ENCODE measurements at regions not wholly inside any gene's neighbourhood (a gene's known extent, or its start where the extent isn't known, plus 50 kb on each side); places are given as distances from the start of the nearest gene placed in this dataset.
"Not testable (repeated sequence)": the region's sequence is repeated elsewhere in the genome, so short reads cannot be mapped to it uniquely, and the experiment has no call there.

- DNase-seq (ENCODE audit: extremely low read depth, low read depth): no peak
Measured at GRCh38 chr18:45336448-45336847, 278.8 kb upstream of the SLC14A2 start.

DNA sequence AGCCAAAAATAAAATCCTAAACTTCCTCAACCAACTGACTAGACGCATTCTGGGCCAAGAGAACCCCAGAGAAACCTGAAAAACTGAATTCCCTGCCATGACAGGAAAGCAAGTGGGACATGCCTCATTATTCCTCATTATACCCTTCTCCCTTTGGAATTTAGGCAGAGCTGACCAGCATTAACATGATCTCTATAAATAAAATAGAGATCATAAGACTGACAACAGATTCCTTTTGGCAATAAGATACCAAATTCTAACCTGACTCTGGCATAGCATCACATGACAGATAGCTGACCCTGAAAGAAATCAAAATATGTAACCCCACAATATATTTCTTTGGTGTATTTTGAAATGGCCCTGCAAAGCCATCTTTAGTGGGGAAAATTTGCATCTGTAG is 277.8 kb upstream of the SLC14A2 start:
- no peak for DNase-seq (ENCODE audit: extremely low read depth, low read depth)

DNA sequence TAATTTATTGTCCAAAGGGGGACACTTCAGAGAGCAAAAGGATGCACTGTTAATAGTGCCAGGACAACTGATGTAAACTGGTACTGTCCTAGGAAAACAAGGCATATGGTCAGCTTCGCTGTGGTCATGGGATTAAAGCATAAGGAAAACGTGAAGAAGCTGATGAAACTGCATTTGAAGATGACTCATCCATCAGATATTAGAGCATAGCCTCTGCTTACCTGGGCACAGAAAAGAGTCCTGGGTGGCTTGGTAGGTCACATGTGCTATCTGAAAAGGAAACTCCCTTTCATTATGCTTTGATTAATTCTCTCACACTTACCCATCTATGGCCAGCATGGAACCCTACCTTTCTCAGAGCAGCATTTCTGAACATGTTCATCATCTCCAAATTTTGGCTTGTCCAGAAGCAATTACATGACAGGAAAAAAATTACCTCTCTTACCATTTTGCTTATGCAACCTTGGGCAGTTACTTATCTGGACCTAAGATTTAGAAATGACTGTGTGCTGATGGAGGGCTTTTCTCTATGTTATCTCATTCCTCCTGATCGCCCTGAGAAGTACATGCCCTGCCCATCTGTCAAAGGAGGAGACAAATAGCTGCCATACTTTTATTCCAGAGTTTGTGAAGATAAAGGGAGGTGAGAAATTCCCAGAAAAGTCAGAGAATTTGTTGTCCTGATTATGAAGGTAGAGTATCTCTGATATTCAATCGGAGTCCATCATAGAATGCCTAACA is 275.3 kb upstream of the SLC14A2 start:
- DNase-seq (ENCODE audit: extremely low read depth, low read depth): no peak

GRCh38 chr18:45340884-45341283 is 274.4 kb upstream of the SLC14A2 start:
- no peak for DNase-seq (ENCODE audit: extremely low read depth, low read depth)

DNA sequence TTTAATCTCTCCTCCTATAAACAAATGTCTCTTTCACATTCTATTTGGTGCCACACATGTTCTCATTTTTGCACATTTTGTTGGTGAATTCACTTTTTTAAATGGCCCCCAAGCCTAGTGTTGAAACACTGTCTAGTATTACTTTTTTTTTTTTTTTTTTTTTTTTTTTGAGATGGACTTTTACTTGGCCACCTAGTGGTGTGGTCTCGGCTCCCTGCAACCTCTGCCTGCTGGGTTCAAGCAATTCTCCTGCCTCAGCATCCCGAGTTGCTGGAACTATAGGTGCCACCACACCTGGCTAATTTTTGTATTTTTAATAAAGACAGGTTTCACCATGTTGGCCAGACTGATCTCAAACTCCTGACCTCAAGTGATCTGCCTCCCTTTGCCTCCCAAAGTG is 273.8 kb upstream of the SLC14A2 start:
- no peak for DNase-seq (ENCODE audit: extremely low read depth, low read depth)

GRCh38 chr18:45342166-45342565 is 273.1 kb upstream of the SLC14A2 start:
- DNase-seq (ENCODE audit: extremely low read depth, low read depth): no peak

- no peak for DNase-seq (ENCODE audit: extremely low read depth, low read depth)
Measured at GRCh38 chr18:45342653-45343052, 272.6 kb upstream of the SLC14A2 start.

DNA sequence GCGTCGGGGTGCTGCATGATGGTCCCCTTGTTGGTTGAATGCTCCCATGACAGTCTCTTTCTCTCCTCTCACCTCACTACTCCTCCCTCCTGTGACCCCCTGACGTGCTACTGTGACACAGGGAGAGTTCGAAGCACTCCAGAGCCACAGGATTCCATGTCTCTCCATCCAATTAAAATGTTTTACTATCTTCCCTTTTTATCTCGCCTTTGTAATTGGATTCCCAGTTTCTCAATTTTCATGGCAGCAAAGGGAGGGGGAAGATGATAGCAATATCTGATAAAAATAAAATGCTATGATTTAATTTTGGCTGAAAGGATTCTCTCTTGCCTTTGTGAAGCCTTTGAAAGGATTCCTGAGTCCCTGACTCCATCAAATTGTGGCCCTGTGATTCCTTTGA is 271.9 kb upstream of the SLC14A2 start:
- no peak for DNase-seq (ENCODE audit: extremely low read depth, low read depth)

- not testable (repeated sequence) for DNase-seq (ENCODE audit: extremely low read depth, low read depth)
Measured at GRCh38 chr18:45344680-45345079, 270.6 kb upstream of the SLC14A2 start.

DNA sequence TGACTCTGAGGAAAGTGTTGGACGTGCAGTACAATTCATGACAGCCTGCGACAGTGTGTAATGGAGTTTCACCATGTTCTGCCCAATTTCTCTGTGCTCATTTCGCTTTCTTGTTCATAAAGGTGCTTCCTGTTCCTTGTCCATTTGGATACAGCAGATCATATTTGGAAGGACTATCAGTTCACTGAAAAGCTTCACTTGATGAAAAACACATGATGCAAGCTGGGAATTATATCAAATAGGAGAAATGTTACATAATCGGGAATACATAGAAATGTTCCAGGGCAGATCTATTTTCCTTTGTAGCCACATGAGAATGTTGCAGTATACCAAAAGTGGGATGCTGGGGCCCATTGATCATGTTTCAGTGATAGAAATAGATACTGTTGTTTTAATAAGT is 266.3 kb upstream of the SLC14A2 start:
- DNase-seq (ENCODE audit: extremely low read depth, low read depth): no peak

- no peak for DNase-seq (ENCODE audit: extremely low read depth, low read depth)
Measured at GRCh38 chr18:45349467-45349866, 265.8 kb upstream of the SLC14A2 start.

- DNase-seq (ENCODE audit: extremely low read depth, low read depth): no peak
Measured at GRCh38 chr18:45350404-45351156, 264.7 kb upstream of the SLC14A2 start.

GRCh38 chr18:45352874-45353273 is 262.4 kb upstream of the SLC14A2 start:
- DNase-seq (ENCODE audit: extremely low read depth, low read depth): no peak

DNA sequence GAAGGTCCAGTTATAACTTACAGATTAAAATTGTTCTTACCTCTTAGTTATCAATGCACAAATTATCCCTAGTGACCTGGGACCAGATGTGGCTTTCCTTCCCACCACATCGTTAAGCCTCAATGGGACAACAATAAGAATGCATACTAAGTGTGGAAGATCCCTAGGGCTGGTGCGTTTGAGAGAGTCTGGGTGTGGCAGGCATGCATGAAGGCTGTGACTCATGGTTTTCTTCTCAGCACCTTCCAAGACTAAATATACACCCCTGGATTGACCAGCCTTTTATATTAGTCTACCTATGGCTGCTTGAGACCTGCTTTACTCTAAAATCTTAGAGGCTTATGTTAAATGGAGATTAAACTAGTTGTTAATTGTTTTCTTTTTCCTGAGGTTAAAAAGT is 261.7 kb upstream of the SLC14A2 start:
- DNase-seq (ENCODE audit: extremely low read depth, low read depth): no peak

DNA sequence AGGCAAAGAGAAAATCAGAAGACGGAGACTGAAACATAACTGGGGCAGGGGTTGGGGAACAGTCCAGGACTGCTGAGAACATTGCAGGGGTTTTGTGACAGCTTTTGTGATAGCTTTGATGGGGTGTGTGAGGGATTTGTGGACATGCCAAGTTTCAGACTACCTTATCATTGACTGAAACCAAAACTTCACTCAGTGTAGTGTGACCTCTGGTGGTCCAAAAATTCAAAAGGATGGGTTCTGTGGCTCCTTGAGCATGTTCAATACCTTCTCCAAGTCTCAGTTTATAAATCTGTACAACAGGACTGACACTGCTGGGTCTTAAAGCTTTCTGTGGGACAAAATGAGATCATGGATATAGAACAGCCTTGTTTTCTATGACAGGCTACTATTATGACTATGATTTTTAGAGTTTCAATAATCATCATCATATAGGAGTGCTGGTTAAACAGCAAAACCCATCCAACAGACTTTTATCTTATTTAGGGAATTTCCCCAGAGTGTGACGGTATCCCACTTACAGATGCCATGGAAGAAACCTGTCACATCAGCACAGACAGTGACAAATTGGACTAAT is 259.2 kb upstream of the SLC14A2 start:
- DNase-seq (ENCODE audit: extremely low read depth, low read depth): no peak

GRCh38 chr18:45357686-45358470 is 257.4 kb upstream of the SLC14A2 start:
- DNase-seq (ENCODE audit: extremely low read depth, low read depth): no peak

DNA sequence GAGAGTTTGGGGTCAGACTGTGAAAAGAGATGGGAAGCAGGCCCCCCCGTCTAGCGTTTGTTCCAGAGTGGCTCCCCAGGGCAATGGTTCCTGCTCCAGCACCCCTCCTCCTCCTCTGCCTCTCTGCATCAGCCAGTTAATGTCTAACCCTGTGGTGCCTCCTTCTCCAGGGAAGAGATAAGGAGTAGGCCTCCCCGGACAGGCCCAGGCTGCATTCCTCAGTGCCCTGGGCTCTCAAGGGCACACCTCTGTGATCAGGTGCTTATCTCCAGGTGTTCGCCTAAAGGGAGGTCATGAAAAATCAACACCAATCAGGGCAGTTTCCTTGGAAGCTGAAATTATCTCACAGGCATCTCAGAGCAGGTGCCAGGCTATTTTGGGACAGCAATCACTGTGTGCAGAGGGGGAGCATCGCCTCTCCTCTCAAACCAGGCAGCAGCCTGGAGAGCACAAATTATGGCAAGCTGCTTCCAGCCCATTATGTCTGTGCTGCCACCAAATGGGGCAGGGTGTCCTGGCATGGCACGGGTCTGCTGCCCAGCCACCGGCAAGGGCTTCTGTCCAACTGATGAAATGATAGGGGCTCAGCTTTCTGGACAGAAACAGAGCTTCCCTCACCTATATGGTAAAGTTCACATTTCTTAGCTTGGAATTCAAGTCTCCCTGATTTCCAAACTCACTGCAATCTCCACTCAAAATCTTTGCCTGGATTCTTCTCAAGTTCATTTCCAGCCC is 255.8 kb upstream of the SLC14A2 start:
- no peak for DNase-seq (ENCODE audit: extremely low read depth, low read depth)

DNA sequence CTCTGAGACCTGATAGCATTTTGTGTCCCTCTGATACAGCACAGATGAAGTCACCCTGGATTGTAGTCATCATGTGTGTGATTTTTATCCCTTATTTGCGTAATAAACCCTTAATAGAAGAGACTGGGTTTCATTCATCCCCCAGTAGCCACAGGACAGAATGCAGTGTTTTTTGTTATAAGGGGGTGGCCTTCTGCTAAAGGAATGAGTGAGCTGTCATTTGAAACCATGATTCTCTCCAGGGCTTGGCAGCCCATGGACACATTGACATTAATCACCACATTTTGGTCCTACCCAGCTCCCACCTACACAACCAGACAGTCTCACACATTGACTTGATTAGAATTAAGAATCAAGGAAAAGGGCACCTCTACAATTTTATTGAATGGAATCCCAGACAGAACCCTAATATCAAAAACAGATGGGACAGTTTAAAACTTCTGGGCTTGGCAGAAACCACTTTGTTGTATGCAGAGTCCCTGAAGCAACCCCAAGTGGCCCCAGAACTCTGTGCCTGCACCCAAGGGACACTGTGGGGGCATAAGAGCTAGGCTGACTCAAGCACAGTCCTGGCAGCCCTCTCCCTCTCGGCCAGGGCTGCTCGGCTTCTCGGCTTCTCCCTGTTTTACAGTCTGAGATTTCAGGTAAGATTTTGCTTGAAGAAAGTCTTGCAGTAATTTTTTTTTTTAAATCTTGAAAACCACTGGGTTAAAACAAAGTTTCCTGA is 254.0 kb upstream of the SLC14A2 start:
- DNase-seq (ENCODE audit: extremely low read depth, low read depth): no peak

GRCh38 chr18:45363196-45363595 is 252.1 kb upstream of the SLC14A2 start:
- no peak for DNase-seq (ENCODE audit: extremely low read depth, low read depth)

DNA sequence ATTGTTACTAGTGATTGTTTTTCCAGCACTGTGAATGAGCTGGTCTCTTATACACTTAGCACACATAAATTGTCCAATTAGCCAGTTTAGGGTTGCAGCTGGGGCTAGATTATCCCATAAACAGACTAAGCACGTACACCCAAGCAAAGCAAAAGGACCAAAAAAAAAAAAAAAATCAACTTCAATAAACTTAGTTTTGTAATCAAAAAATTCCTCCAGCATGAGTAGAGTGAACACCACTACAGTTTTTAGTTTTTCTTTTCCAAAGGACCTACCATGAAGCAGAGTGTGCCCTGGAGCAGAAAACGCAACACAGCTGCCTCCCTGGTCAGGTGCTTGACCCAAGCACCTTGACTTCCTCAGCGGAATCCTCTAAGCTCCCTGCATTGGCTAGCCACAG is 249.4 kb upstream of the SLC14A2 start:
- DNase-seq (ENCODE audit: extremely low read depth, low read depth): no peak
